H1 (cell line): ENCODE measurements at regions not wholly inside any gene's neighbourhood (a gene's known extent, or its start where the extent isn't known, plus 50 kb on each side); places are given as distances from the start of the nearest gene placed in this dataset.

Experiments
- BCL11A ChIP-seq, 2 experiments: IDR thresholded peaks; one replicate each; pipeline ENCODE4 v1.6.1; 2011; ENCODE audit warnings: low read depth in 2 of 2, low read length in 2 of 2, mild to moderate bottlenecking in 2 of 2
- BRCA1 ChIP-seq: IDR thresholded peaks from 2 replicates; pipeline ENCODE4 v1.6.1; 2012; ENCODE audit warnings: low read depth, low read length, improper control_type of control experiment
- CEBPB ChIP-seq: IDR thresholded peaks from 2 replicates; pipeline ENCODE4 v1.6.1; 2012; ENCODE audit warnings: low read depth, low read length
- CTCF ChIP-seq, 3 experiments: IDR thresholded peaks; 1 replicate in 2 of 3; 2 replicates in 1 of 3; pipeline versions ENCODE4 v1.5.1 to v1.6.1; 2011; ENCODE audit warnings: low read length in 3 of 3, mild to moderate bottlenecking in 3 of 3, inconsistent platforms in 2 of 3, low read depth in 1 of 3, moderate library complexity in 1 of 3; ENCODE audit not compliant: insufficient read depth in 1 of 3; ENCODE audit errors: control extremely low read depth in 1 of 3
- EZH2 ChIP-seq: fragments of 200-600 bp; sonication (generic); IDR thresholded peaks from 2 replicates; pipeline ENCODE4 v1.7.1; 2012; ENCODE audit warnings: low read depth, mild to moderate bottlenecking, moderate library complexity, low read length, inconsistent platforms; ENCODE audit not compliant: severe bottlenecking
- JUN ChIP-seq: IDR thresholded peaks from 2 replicates; pipeline ENCODE4 v1.6.1; 2011; ENCODE audit warnings: low read depth, mild to moderate bottlenecking, improper control_type of control experiment, low read length
- NANOG ChIP-seq: IDR thresholded peaks from 2 replicates; pipeline ENCODE4 v1.6.1; 2011; ENCODE audit warnings: low read length, low read depth, mild to moderate bottlenecking, inconsistent platforms; ENCODE audit not compliant: insufficient read depth, poor library complexity, severe bottlenecking

GRCh38 chr5:135129307-135129706, 95.3 kb upstream of the PITX1 start:
- no peak for TF ChIP-seq CTCF (IDR thresholded peaks at IDR 0.05; ENCODE audit: control extremely low read depth in 1 of 3, insufficient read depth in 1 of 3, low read depth in 1 of 3, low read length in 3 of 3)
- TF ChIP-seq EZH2 = no peak
- TF ChIP-seq CEBPB = no peak
- no peak for TF ChIP-seq BRCA1
- TF ChIP-seq NANOG = no peak
- no peak for TF ChIP-seq JUN
- TF ChIP-seq BCL11A (IDR thresholded peaks at IDR 0.05; ENCODE audit: low read depth in 2 of 2, low read length in 2 of 2) = no peak
